Esophagus squamous epithelium (tissue), 5 donors: ENCODE measurements at regions not wholly inside any gene's neighbourhood (a gene's known extent, or its start where the extent isn't known, plus 50 kb on each side); places are given as distances from the start of the nearest gene placed in this dataset.

Source experiments
- DNase-seq: peaks from one replicate; lab custom pipeline; 2025; lab: John Stamatoyannopoulos, UW
- H3K27ac ChIP-seq, 4 donors: fragments of 200-600 bp; sonication (generic); one replicate each; pipeline ENCODE4 v1.5.1; 2016 to 2019; ENCODE audit warnings: mild to moderate bottlenecking in 1 of 4
- H3K27me3 ChIP-seq, 4 donors: fragments of 200-600 bp; sonication (generic); 1 replicate in 3 of 4; 2 replicates in 1 of 4; pipeline versions ENCODE4 v1.5.1 to v1.6.0; 2017 to 2021; ENCODE audit warnings: antibody characterized with exemption in 1 of 4
- H3K36me3 ChIP-seq, 3 donors: fragments of 200-600 bp; sonication (generic); one replicate each; pipeline ENCODE4 v1.5.1; 2016 to 2019
- H3K4me1 ChIP-seq, 3 donors: fragments of 200-600 bp; sonication (generic); one replicate each; pipeline ENCODE4 v1.5.1; 2017 to 2019
- H3K4me3 ChIP-seq, 4 donors: fragments of 200-600 bp; sonication (generic); 1 replicate in 3 of 4; 2 replicates in 1 of 4; pipeline ENCODE4 v1.5.1; 2016 to 2019; ENCODE audit warnings: mild to moderate bottlenecking in 2 of 4, moderate library complexity in 1 of 4
- H3K9me3 ChIP-seq, 3 donors: fragments of 200-600 bp; sonication (generic); one replicate each; pipeline ENCODE4 v1.5.1; 2016 to 2019
- POLR2A ChIP-seq, 4 donors: fragments of 450-650 bp; IDR thresholded peaks; one replicate each; pipeline ENCODE4 v1.6.1; 2017; ENCODE audit warnings: antibody characterized with exemption in 4 of 4, mild to moderate bottlenecking in 4 of 4, moderate library complexity in 3 of 4
- WGBS, 2 donors: methylation state at CpG; one replicate each; pipeline ENCODE4 v1.1.5; 2018; 5-methylcytosine and 5-hydroxymethylcytosine counted together
- intact Hi-C: fragments of 100-400 bp; cut with DNase I; formaldehyde crosslinking; loops from one replicate; pipeline ENCODE4 v1.15.0; 2022
- TF ChIP-seq, protein P1 (sequence below), 6 experiments: fragments of 450-650 bp in 4 of 6; fragments of 200-600 bp in 2 of 6; sonication (generic) in 2 of 6; IDR thresholded peaks; one replicate each; pipeline ENCODE4 v1.5.1; 2016 to 2019; ENCODE audit warnings: antibody characterized with exemption in 6 of 6, mild to moderate bottlenecking in 4 of 6, moderate library complexity in 4 of 6
- donor health status: DM: yes; HTN: yes; CAD: no.

DNA sequence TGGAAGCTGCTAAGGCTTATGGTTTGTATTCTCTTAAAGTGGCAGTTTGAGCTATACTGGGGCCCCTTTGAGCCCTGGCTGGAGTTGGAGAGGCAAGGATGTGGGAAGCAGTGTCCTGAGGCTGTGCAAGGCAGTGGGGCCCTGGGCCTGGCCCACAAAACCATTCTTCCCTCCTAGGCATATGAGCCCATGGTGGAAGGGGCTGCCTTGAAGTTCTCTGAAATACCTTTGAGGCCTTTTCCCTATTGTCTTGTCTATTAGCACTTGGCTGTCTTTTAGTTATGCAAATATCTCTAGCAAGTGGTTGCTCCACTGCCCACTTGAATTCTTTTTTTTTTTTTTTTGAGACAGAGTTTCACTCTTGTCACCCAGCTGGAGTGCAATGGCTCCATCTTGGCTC lies 119.2 kb downstream of the PCTP start:
- intact Hi-C loops: no loop called here
- TF ChIP-seq POLR2A (IDR thresholded peaks at IDR 0.05): no peak
- TF ChIP-seq, protein P1, sequence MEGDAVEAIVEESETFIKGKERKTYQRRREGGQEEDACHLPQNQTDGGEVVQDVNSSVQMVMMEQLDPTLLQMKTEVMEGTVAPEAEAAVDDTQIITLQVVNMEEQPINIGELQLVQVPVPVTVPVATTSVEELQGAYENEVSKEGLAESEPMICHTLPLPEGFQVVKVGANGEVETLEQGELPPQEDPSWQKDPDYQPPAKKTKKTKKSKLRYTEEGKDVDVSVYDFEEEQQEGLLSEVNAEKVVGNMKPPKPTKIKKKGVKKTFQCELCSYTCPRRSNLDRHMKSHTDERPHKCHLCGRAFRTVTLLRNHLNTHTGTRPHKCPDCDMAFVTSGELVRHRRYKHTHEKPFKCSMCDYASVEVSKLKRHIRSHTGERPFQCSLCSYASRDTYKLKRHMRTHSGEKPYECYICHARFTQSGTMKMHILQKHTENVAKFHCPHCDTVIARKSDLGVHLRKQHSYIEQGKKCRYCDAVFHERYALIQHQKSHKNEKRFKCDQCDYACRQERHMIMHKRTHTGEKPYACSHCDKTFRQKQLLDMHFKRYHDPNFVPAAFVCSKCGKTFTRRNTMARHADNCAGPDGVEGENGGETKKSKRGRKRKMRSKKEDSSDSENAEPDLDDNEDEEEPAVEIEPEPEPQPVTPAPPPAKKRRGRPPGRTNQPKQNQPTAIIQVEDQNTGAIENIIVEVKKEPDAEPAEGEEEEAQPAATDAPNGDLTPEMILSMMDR (IDR thresholded peaks at IDR 0.05): no peak
- no peaks in the 10 kb centered on the region for H3K27me3 ChIP-seq
- H3K36me3 ChIP-seq: no peaks in the 10 kb centered on the region
- H3K4me1 ChIP-seq: no peaks in the 10 kb centered on the region
- DNase-seq: no peak
- no peak overlapping the region for H3K4me3 ChIP-seq
- no peak overlapping the region for H3K27ac ChIP-seq
- H3K9me3 ChIP-seq: no peaks in the 10 kb centered on the region

DNA sequence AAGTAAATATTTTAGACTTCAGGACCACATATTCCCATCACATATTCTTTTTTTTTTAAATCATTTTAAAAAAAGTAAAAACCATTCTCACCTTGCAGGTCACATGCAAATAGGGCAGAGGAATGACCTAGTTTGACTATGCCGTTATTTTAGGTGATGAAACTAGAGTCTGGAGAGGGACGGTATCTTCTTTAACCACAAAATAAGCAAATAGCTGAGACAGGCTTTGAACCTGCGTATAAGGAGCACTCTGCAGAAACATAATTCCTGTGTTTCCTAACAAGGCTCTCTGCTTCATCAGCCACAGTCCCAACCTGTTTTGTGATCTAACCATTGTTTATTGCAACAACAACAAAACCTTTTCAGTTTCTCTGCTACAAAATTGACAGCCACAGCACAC lies 121.5 kb downstream of the PCTP start:
- no peaks in the 10 kb centered on the region for H3K4me1 ChIP-seq
- TF ChIP-seq POLR2A (IDR thresholded peaks at IDR 0.05): no peak
- TF ChIP-seq, protein P1 (IDR thresholded peaks at IDR 0.05): no peak
- H3K27me3 ChIP-seq: no peaks in the 10 kb centered on the region
- no peak overlapping the region for H3K4me3 ChIP-seq
- intact Hi-C loops: no loop called here
- H3K9me3 ChIP-seq: no peaks in the 10 kb centered on the region
- H3K27ac ChIP-seq: no peak overlapping the region
- H3K36me3 ChIP-seq: no peaks in the 10 kb centered on the region
- DNase-seq: no peak
- 67 to 72% methylated on average over 3 of the region's 3 CpGs for WGBS, 2 donors

DNA sequence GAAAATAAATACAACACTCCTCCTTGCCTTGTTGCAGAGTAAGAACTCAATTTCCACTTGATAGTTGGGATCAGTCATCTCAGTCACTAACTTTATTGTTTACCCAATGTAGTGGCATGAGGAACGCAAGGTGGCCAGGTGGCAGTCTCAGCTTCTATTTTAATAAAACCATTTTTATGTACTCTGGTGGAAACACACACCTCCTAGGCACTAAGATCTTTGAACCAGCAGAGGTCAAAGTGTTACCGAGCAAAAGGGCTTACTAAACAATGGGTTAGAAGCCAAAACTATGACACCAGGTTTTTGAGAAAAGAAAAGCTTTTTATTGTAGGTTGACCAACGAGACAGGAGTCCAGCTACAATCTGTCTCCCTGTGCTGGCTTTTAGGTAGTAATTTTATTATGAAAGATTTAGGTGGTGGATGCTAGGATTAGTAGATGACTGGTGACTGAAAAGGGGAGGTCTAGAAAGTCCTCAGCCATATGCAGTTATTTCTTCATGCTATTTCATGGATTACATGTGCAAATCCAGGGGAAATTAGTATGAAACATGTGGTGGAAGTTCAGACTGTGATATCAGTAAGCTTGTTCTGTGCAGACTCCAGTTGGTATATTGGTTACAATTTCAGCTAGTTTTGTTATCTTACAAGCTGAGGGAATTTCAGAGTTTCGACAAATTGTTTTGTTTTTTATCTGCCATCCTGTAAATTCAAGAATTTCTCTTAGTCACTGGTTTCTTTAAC lies 122.3 kb downstream of the PCTP start:
- Histone ChIP-seq H3K4me1 (no peaks in the 10 kb centered on the region), H3K36me3 (no peaks in the 10 kb centered on the region), H3K27me3 (no peaks in the 10 kb centered on the region), H3K9me3 (no peaks in the 10 kb centered on the region), H3K27ac (no peak overlapping the region), H3K4me3 (no peak overlapping the region)
- DNase-seq: no peak
- TF ChIP-seq POLR2A (IDR thresholded peaks at IDR 0.05): no peak
- TF ChIP-seq, protein P1 (IDR thresholded peaks at IDR 0.05): no peak
- intact Hi-C loops: no loop called here
- 47 to 64% methylated on average over 4 of the region's 4 CpGs for WGBS, 2 donors

DNA sequence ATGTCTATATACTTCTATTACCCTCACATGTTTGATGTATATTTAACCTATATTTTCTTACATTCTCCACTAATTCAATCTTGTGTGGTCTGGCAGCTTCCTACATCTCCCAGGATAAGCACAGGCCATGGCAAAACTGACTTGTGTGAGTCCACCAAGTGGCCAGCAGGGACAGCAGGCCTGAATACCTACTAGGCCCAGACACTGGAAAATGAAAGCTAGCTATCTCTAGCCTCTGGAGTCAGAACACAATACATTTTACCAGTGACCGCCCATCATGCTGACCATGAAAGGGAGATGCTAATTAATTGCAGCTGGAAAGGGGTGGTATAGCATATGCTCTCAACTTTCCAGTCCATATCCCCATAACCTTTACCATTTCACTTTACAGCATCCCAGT lies 132.3 kb downstream of the PCTP start:
- H3K27me3 ChIP-seq: no peaks in the 10 kb centered on the region
- TF ChIP-seq POLR2A (IDR thresholded peaks at IDR 0.05): no peak
- TF ChIP-seq, protein P1 (IDR thresholded peaks at IDR 0.05): no peak
- DNase-seq: no peak
- H3K36me3 ChIP-seq: no peaks in the 10 kb centered on the region
- H3K9me3 ChIP-seq: no peaks in the 10 kb centered on the region
- no peak overlapping the region for H3K4me3 ChIP-seq
- intact Hi-C loops: no loop called here
- H3K4me1 ChIP-seq: no peaks in the 10 kb centered on the region
- WGBS, 2 donors: 20 to 89% methylated on average over 1 of the region's 1 CpG
- H3K27ac ChIP-seq: no peak overlapping the region

DNA sequence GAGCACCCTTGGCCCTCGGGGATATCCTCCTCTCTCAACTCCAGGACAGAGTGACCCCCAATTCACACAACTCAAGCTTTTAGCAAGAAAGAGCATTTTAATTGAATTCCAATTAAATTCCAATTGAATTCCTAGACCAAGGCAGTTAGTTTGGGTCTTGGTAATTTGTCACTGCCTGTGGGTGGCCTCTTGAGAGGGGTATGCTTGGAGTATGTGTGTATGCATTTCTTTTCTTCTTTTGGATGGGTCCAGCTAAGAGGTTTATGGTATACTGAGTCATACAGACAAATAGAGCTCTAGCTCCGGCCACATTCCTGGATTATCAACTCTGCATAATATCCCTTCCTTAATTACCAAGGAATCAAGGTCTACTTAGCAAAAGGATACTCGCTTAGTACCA lies 136.7 kb downstream of the PCTP start:
- Histone ChIP-seq H3K4me1 (no peaks in the 10 kb centered on the region), H3K4me3 (no peak overlapping the region), H3K9me3 (no peaks in the 10 kb centered on the region), H3K27ac (no peak overlapping the region), H3K36me3 (no peaks in the 10 kb centered on the region), H3K27me3 (no peaks in the 10 kb centered on the region)
- no peak for DNase-seq
- TF ChIP-seq, protein P1 (IDR thresholded peaks at IDR 0.05): no peak
- TF ChIP-seq POLR2A (IDR thresholded peaks at IDR 0.05): no peak
- WGBS, 2 donors: 48 to 54% methylated on average over 2 to 3 of the region's 3 CpGs
- intact Hi-C loops: no loop called here
